ENCODE measurements at regions not wholly inside any gene's neighbourhood (a gene's known extent, or its start where the extent isn't known, plus 50 kb on each side); places are given as distances from the start of the nearest gene placed in this dataset.

DNA sequence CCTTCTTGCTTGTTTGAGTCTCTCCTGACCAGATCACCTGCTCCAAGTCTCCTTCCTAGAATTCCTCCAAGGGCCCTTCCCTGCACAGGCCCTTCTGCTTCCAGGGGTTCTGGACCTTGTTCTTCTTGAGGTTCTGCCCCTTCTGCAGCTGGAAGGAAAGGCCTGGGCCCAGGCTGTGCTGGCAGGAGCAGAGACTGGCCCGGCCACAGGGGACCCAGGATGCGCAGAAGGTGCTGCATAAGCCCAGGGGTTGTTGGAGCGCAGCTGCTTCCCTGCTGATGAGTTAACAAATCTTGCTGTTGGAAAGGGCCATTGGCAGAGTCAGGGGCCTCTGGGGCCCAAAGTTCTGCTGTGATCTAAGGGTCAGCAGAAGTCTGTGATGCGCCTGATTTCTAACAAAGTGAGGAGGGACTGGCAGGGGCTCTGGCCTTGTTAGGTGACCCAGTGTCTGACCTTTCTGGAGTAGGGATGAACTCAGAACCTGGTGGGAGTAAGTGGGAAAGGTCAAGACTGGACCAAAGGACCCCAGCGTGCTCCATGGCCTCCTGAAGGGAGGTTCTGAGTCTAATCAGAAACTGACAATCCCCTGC, 509.8 kb downstream of the PTPRU start:
- TF ChIP-seq, protein P1, sequence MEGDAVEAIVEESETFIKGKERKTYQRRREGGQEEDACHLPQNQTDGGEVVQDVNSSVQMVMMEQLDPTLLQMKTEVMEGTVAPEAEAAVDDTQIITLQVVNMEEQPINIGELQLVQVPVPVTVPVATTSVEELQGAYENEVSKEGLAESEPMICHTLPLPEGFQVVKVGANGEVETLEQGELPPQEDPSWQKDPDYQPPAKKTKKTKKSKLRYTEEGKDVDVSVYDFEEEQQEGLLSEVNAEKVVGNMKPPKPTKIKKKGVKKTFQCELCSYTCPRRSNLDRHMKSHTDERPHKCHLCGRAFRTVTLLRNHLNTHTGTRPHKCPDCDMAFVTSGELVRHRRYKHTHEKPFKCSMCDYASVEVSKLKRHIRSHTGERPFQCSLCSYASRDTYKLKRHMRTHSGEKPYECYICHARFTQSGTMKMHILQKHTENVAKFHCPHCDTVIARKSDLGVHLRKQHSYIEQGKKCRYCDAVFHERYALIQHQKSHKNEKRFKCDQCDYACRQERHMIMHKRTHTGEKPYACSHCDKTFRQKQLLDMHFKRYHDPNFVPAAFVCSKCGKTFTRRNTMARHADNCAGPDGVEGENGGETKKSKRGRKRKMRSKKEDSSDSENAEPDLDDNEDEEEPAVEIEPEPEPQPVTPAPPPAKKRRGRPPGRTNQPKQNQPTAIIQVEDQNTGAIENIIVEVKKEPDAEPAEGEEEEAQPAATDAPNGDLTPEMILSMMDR (IDR thresholded peaks at IDR 0.05) = no peak
- TF ChIP-seq POLR2A (IDR thresholded peaks at IDR 0.05) = no peak

Measured in ovary (tissue), 3 donors.